Central memory CD8-positive, alpha-beta T cell (primary cell): ENCODE measurements at regions not wholly inside any gene's neighbourhood (a gene's known extent, or its start where the extent isn't known, plus 50 kb on each side); places are given as distances from the start of the nearest gene placed in this dataset.
"Not testable (repeated sequence)": the region's sequence is repeated elsewhere in the genome, so short reads cannot be mapped to it uniquely, and the experiment has no call there.

Source experiments
- ATAC-seq: fragments of 150-1000 bp; cut with Tn5 transposase; replicated peaks from 2 replicates; pipeline ENCODE4 v1.10.0; 2022; ENCODE audit warnings: mild to moderate bottlenecking, moderate FRiP score, moderate number of reproducible peaks; ENCODE audit not compliant: poor library complexity, severe bottlenecking; ENCODE audit errors: extremely low read depth
- DNase-seq, 2 donors: peaks; one replicate each; pipeline ENCODE4 v3.0.0; 2021; ENCODE audit warnings: low spot score in 2 of 2
- H3K27ac Mint-ChIP-seq: one replicate; pipeline ENCODE4 v1.8.0; 2022; ENCODE audit warnings: low read depth, mild to moderate bottlenecking, moderate library complexity, mixed read lengths
- H3K27me3 Mint-ChIP-seq: one replicate; pipeline ENCODE4 v1.8.0; 2022; ENCODE audit warnings: mixed read lengths
- H3K36me3 Mint-ChIP-seq: one replicate; pipeline ENCODE4 v1.8.0; 2022; ENCODE audit warnings: mild to moderate bottlenecking, moderate library complexity, mixed read lengths; ENCODE audit not compliant: insufficient read depth
- H3K4me1 Mint-ChIP-seq: one replicate; pipeline ENCODE4 v1.8.0; 2022; ENCODE audit warnings: mixed read lengths
- H3K4me3 Mint-ChIP-seq: one replicate; pipeline ENCODE4 v1.8.0; 2022; ENCODE audit warnings: mild to moderate bottlenecking, moderate library complexity, mixed read lengths
- H3K9me3 Mint-ChIP-seq: one replicate; pipeline ENCODE4 v1.8.0; 2022; ENCODE audit warnings: mixed read lengths

- H3K27me3 Mint-ChIP-seq: no peaks in the 10 kb centered on the region
These were observed 458.7 kb upstream of the HSF2 start for GRCh38 chr6:121940728-121941127.

GRCh38 chr6:121944354-121944753 lies 455.1 kb upstream of the HSF2 start:
- Mint-ChIP-seq H3K27me3 (no peaks in the 10 kb centered on the region), H3K4me1 (no peaks in the 10 kb centered on the region), H3K36me3 (peaks cover 2% of the 10 kb centered on the region), H3K4me3 (no peak overlapping the region), H3K9me3 (peaks cover 18% of the 10 kb centered on the region), H3K27ac (no peak overlapping the region)
- ATAC-seq (no peak), DNase-seq (no peak)

More at GRCh38 chr6:121940728-121941127, 458.7 kb upstream of the HSF2 start:
- DNase-seq: no peak
- Mint-ChIP-seq H3K4me3 (no peak overlapping the region), H3K36me3 (no peaks in the 10 kb centered on the region), H3K9me3 (peaks cover 18% of the 10 kb centered on the region), H3K4me1 (no peaks in the 10 kb centered on the region), H3K27ac (no peak overlapping the region)
- no peak for ATAC-seq

- Mint-ChIP-seq H3K4me3 (no peak overlapping the region), H3K27me3 (no peaks in the 10 kb centered on the region), H3K4me1 (no peaks in the 10 kb centered on the region), H3K9me3 (peaks cover 31% of the 10 kb centered on the region), H3K36me3 (peaks cover 2% of the 10 kb centered on the region), H3K27ac (no peak overlapping the region)
- no peak for ATAC-seq
- no peak for DNase-seq
These were observed 448.3 kb upstream of the HSF2 start for GRCh38 chr6:121951123-121951522.

DNA sequence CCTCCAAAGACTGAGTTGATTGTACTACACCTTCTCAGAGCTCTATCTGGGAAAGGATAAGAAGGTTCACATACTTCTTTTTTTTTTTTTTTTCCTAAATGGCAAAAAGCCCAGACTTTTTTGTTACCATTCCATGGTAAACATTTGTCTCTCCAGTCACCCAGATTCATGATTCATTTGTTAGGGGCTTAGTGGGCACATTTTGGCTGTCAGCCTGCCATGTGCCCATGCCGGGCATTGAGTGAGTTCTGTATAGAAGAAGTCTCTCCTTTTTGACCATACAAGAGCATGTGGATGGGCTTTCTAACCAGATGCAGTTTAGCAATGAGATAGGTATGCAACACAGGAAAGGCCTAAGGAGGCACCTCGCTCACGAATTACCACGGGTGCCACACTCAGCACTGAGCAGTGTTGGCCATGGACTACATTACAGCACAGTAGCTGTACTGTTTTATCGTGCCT lies 447.5 kb upstream of the HSF2 start:
- DNase-seq (no peak), ATAC-seq (no peak)
- Mint-ChIP-seq H3K9me3 (peaks cover 31% of the 10 kb centered on the region), H3K4me3 (no peak overlapping the region), H3K4me1 (no peaks in the 10 kb centered on the region), H3K27ac (no peak overlapping the region), H3K27me3 (no peaks in the 10 kb centered on the region), H3K36me3 (peaks cover 2% of the 10 kb centered on the region)

GRCh38 chr6:121955401-121955800 lies 444.1 kb upstream of the HSF2 start:
- not testable (repeated sequence) for H3K4me1 Mint-ChIP-seq, H3K27me3 Mint-ChIP-seq, H3K4me3 Mint-ChIP-seq, H3K27ac Mint-ChIP-seq, ATAC-seq, DNase-seq, H3K36me3 Mint-ChIP-seq
- H3K9me3 Mint-ChIP-seq: peaks cover 17% of the 10 kb centered on the region

- peaks cover 21% of the 10 kb centered on the region for H3K9me3 Mint-ChIP-seq
- ATAC-seq: no peak
- no peaks in the 10 kb centered on the region for H3K4me1 Mint-ChIP-seq
- no peak overlapping the region for H3K27ac Mint-ChIP-seq
- H3K4me3 Mint-ChIP-seq: no peak overlapping the region
- H3K36me3 Mint-ChIP-seq: no peaks in the 10 kb centered on the region
- no peaks in the 10 kb centered on the region for H3K27me3 Mint-ChIP-seq
- DNase-seq: no peak
These were observed 442.7 kb upstream of the HSF2 start for GRCh38 chr6:121956782-121957181.

GRCh38 chr6:121959501-121959900 lies 440.0 kb upstream of the HSF2 start:
- Mint-ChIP-seq H3K27me3 (no peaks in the 10 kb centered on the region), H3K9me3 (peaks cover 13% of the 10 kb centered on the region), H3K27ac (no peak overlapping the region), H3K36me3 (no peaks in the 10 kb centered on the region), H3K4me3 (no peak overlapping the region), H3K4me1 (no peaks in the 10 kb centered on the region)
- DNase-seq (no peak), ATAC-seq (no peak)

DNA sequence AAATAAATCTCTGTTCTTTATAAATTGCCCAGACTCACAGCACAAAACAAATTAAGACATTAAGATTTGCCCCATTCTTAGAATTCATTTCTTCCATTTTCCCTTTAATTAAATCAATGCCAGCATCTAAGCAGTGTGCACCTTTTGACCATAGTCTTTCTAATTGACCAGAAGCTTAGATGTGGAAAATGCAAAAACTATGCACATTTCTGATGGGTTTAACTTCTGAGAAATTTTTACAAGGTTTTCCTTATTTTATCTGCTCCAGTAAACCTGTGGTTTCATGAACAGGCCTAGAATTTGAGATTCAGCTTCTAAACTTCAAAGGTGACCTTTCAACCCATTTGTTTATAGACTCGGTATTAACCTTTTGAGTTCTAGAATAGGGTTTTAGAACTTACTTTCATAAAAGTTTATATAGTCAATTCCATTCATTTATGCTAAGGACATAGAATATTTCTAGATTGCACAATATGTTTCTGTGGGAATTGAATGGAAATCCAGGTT lies 437.8 kb upstream of the HSF2 start:
- Mint-ChIP-seq H3K9me3 (peaks cover 8% of the 10 kb centered on the region), H3K36me3 (no peaks in the 10 kb centered on the region), H3K27ac (no peak overlapping the region), H3K27me3 (no peaks in the 10 kb centered on the region), H3K4me1 (no peaks in the 10 kb centered on the region), H3K4me3 (no peak overlapping the region)
- ATAC-seq (no peak), DNase-seq (no peak)

- Mint-ChIP-seq H3K9me3 (peaks cover 8% of the 10 kb centered on the region), H3K4me3 (no peak overlapping the region), H3K36me3 (no peaks in the 10 kb centered on the region), H3K4me1 (no peaks in the 10 kb centered on the region), H3K27ac (no peak overlapping the region), H3K27me3 (no peaks in the 10 kb centered on the region)
- ATAC-seq (no peak), DNase-seq (no peak)
These were observed 435.6 kb upstream of the HSF2 start for GRCh38 chr6:121963826-121964225.

DNA sequence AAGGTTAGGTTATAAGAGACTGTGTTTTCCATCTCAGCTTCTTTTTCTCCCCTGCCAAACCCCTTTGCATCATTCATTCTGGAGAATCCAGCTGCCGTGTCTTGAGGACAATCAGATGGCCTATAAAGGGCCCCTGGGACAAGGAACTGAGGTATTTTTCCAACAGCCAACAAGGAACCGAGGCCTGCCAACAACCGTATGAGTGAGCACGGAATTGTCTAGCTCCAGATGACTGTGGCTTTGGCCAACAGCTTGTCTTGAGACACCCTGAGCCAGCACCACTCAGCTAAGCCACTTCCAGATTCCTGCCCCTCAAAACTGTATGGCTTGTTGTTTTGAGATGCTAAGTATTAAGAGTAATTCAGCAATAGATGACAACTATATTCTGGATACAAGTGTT lies 433.7 kb upstream of the HSF2 start:
- no peaks in the 10 kb centered on the region for H3K4me1 Mint-ChIP-seq
- H3K4me3 Mint-ChIP-seq: no peak overlapping the region
- H3K27me3 Mint-ChIP-seq: no peaks in the 10 kb centered on the region
- no peak overlapping the region for H3K27ac Mint-ChIP-seq
- H3K9me3 Mint-ChIP-seq: peaks cover 7% of the 10 kb centered on the region
- DNase-seq: no peak
- H3K36me3 Mint-ChIP-seq: no peaks in the 10 kb centered on the region
- ATAC-seq: no peak

DNA sequence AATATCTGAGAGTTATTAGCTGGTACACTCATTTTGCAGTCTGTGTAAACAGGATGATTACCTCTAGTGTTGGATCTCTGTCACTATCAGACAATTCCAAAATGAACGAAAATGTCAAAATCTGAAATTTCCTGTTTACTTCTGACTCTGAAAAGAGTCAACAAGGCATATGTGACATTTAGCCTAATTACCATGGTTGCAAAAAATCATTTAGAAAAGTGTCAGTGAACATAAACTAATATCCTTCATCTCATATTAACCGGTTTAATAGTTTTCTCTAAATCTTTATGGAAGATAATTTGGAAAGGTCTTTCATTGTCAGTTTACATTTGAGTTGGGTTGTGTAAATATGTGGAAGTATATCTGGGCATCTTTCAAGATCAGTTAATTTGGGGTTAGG lies 431.8 kb upstream of the HSF2 start:
- DNase-seq: no peak
- Mint-ChIP-seq H3K4me3 (no peak overlapping the region), H3K9me3 (no peaks in the 10 kb centered on the region), H3K27me3 (no peaks in the 10 kb centered on the region), H3K36me3 (no peaks in the 10 kb centered on the region), H3K27ac (no peak overlapping the region), H3K4me1 (no peaks in the 10 kb centered on the region)
- no peak for ATAC-seq

DNA sequence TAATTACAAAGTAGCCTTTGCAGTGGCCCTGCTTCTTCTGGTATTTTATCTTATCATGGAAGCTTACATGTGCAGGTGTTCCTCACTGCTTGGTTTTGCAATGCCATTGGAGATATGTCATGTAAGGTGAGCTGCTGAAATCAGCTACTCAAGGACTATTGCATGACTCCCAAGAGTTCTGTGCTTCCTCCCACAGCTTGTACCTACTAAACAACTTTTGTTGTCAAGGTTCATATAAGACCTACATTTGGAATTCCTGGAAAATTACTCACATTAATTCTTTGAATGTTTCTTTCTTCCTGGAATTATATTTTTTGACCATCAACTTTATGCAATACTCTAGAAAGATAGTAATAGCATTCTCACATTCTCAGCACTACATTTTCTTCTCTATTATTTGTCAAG lies 427.5 kb upstream of the HSF2 start:
- Mint-ChIP-seq H3K9me3 (no peaks in the 10 kb centered on the region), H3K27ac (no peak overlapping the region)
- DNase-seq: no peak

DNA sequence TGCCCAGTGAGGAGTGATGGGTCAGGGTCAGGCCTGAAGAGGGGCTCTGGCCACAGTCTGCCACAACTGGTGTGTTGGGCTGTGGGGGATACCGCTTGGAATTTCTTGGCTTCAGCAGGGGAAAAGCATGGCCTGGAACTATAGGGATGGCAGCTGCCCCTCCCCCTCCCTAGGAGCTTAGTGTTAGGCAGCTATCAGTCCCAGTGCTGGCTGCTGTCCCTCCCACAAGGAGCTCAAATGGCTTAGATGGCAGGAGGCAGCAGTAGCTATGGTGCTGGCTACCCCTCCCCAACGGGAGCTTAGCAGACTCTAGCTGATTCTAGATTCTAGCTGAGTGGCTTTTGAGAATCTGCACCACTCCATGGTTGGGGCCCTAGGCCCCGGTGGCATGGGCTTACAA lies 414.5 kb upstream of the HSF2 start:
- H3K27me3 Mint-ChIP-seq: no peaks in the 10 kb centered on the region

More for the DNA sequence above, 427.5 kb upstream of the HSF2 start:
- Mint-ChIP-seq H3K4me3 (no peak overlapping the region), H3K36me3 (no peaks in the 10 kb centered on the region), H3K4me1 (no peaks in the 10 kb centered on the region), H3K27me3 (no peaks in the 10 kb centered on the region)
- no peak for ATAC-seq

GRCh38 chr6:121993362-121993761 lies 406.1 kb upstream of the HSF2 start:
- Mint-ChIP-seq H3K36me3 (peaks cover 1% of the 10 kb centered on the region), H3K27ac (no peak overlapping the region), H3K27me3 (no peaks in the 10 kb centered on the region), H3K9me3 (no peaks in the 10 kb centered on the region), H3K4me1 (no peaks in the 10 kb centered on the region), H3K4me3 (no peak overlapping the region)
- ATAC-seq: no peak
- no peak for DNase-seq

More for the DNA sequence above, 414.5 kb upstream of the HSF2 start:
- DNase-seq: no peak
- Mint-ChIP-seq H3K9me3 (peaks cover 22% of the 10 kb centered on the region), H3K27ac (no peak overlapping the region), H3K36me3 (peaks cover 1% of the 10 kb centered on the region), H3K4me3 (no peak overlapping the region), H3K4me1 (no peaks in the 10 kb centered on the region)
- ATAC-seq: no peak
